ENCODE measurements at regions not wholly inside any gene's neighbourhood (a gene's known extent, or its start where the extent isn't known, plus 50 kb on each side); places are given as distances from the start of the nearest gene placed in this dataset.

GRCh38 chr1:58430421-58431275 is 115.9 kb downstream of the OMA1 start:
- no peak overlapping the region for H3K4me3 ChIP-seq (ENCODE audit: low read depth, low read length)
- no peak for DNase-seq (ENCODE audit: low read depth)
- TF ChIP-seq CTCF (IDR thresholded peaks at IDR 0.05; ENCODE audit: low read depth, low read length, missing control alignments) = no peak

- TF ChIP-seq CTCF (IDR thresholded peaks at IDR 0.05; ENCODE audit: low read depth, low read length, missing control alignments) = no peak
- no peak overlapping the region for H3K4me3 ChIP-seq (ENCODE audit: low read depth, low read length)
- DNase-seq (ENCODE audit: low read depth) = no peak
These were observed 119.6 kb downstream of the OMA1 start for GRCh38 chr1:58426918-58427317.

GRCh38 chr1:58422436-58422835 is 124.1 kb downstream of the OMA1 start:
- no peak overlapping the region for H3K4me3 ChIP-seq (ENCODE audit: low read depth, low read length)
- no peak for DNase-seq (ENCODE audit: low read depth)
- TF ChIP-seq CTCF (IDR thresholded peaks at IDR 0.05; ENCODE audit: low read depth, low read length, missing control alignments) = no peak

- H3K4me3 ChIP-seq (ENCODE audit: low read depth, low read length) = no peak overlapping the region
- TF ChIP-seq CTCF (IDR thresholded peaks at IDR 0.05; ENCODE audit: low read depth, low read length, missing control alignments) = no peak
- DNase-seq (ENCODE audit: low read depth) = no peak
These were observed 128.0 kb downstream of the OMA1 start for GRCh38 chr1:58418283-58419228.

- TF ChIP-seq CTCF (IDR thresholded peaks at IDR 0.05; ENCODE audit: low read depth, low read length, missing control alignments) = no peak
- no peak overlapping the region for H3K4me3 ChIP-seq (ENCODE audit: low read depth, low read length)
- no peak for DNase-seq (ENCODE audit: low read depth)
These were observed 134.4 kb downstream of the OMA1 start for GRCh38 chr1:58412071-58412580.

GRCh38 chr1:58409890-58410289 is 136.6 kb downstream of the OMA1 start:
- H3K4me3 ChIP-seq (ENCODE audit: low read depth, low read length) = no peak overlapping the region
- DNase-seq (ENCODE audit: low read depth) = no peak
- no peak for TF ChIP-seq CTCF (IDR thresholded peaks at IDR 0.05; ENCODE audit: low read depth, low read length, missing control alignments)

Data from GM12864 (cell line).